OCI-LY3 (cell line): ENCODE measurements at regions not wholly inside any gene's neighbourhood (a gene's known extent, or its start where the extent isn't known, plus 50 kb on each side); places are given as distances from the start of the nearest gene placed in this dataset.

ENCODE experiments used
- H2AFZ ChIP-seq: fragments of 200-600, 300-600 bp; shearing (Covaris generic); 2 replicates; pipeline ENCODE4 v1.6.0; 2014; ENCODE audit warnings: antibody characterized with exemption, low read depth, low read length
- H3K27ac ChIP-seq: fragments of 200-600, 300-600 bp; sonication (generic); 2 replicates; pipeline ENCODE4 v1.5.1; 2014; ENCODE audit warnings: mild to moderate bottlenecking, low read length, moderate library complexity, mixed read lengths
- H3K27me3 ChIP-seq: fragments of 200-600, 300-600 bp; sonication (generic); 2 replicates; pipeline ENCODE4 v1.6.1; 2014; ENCODE audit warnings: low read depth, low read length, mixed read lengths
- H3K36me3 ChIP-seq: fragments of 200-600, 300-600 bp; sonication (generic); replicated peaks from 2 replicates; pipeline ENCODE3; 2014; ENCODE audit warnings: low read depth, low read length, mixed read lengths
- H3K4me1 ChIP-seq: fragments of 300-600, 200-600 bp; sonication (generic); 2 replicates; pipeline ENCODE4 v1.6.1; 2014; ENCODE audit warnings: low read length, mixed read lengths
- H3K4me2 ChIP-seq: fragments of 200-600, 300-600 bp; sonication (generic); 2 replicates; pipeline ENCODE4 v1.6.1; 2014; ENCODE audit warnings: low read length, mixed read lengths
- H3K4me3 ChIP-seq: fragments of 300-600, 200-600 bp; sonication (generic); 2 replicates; pipeline ENCODE4 v1.5.1; 2014; ENCODE audit warnings: antibody characterized with exemption, mild to moderate bottlenecking, low read length, moderate library complexity
- H3K79me2 ChIP-seq: fragments of 300-600, 200-600 bp; shearing (Covaris generic); 2 replicates; pipeline ENCODE4 v1.6.1; 2014; ENCODE audit warnings: mild to moderate bottlenecking, low read length, mixed read lengths
- H3K9ac ChIP-seq: fragments of 300-600, 200-600 bp; shearing (Covaris generic); 2 replicates; pipeline ENCODE4 v1.6.0; 2014; ENCODE audit warnings: mild to moderate bottlenecking, low read length, moderate library complexity
- H3K9me3 ChIP-seq: fragments of 200-600, 300-600 bp; shearing (Covaris generic); 2 replicates; pipeline ENCODE4 v1.6.1; 2014; ENCODE audit warnings: low read length, mixed read lengths; ENCODE audit not compliant: insufficient read depth
- H4K20me1 ChIP-seq: fragments of 200-600, 300-600 bp; sonication (generic); 2 replicates; pipeline ENCODE4 v1.6.1; 2016; ENCODE audit warnings: low read length, mixed read lengths; ENCODE audit not compliant: insufficient read depth
- CTCF ChIP-seq: fragments of 200-600, 300-600 bp; sonication (generic); IDR thresholded peaks from 2 replicates; pipeline ENCODE4 v1.5.1; 2014; ENCODE audit warnings: antibody characterized with exemption, low read length, low read depth
- EZH2phosphoT487 ChIP-seq: fragments of 200-600 bp; shearing (Covaris generic); IDR thresholded peaks from 2 replicates; pipeline ENCODE4 v1.6.1; 2018; ENCODE audit warnings: antibody characterized with exemption, mixed run types, low read depth

- Histone ChIP-seq H3K9ac (no peak overlapping the region), H3K9me3 (no peaks in the 10 kb centered on the region), H3K27me3 (no peaks in the 10 kb centered on the region), H3K27ac (no peak overlapping the region), H3K36me3 (no peaks in the 10 kb centered on the region), H3K4me1 (no peaks in the 10 kb centered on the region), H3K4me3 (no peak overlapping the region), H3K79me2 (no peaks in the 10 kb centered on the region), H4K20me1 (no peaks in the 10 kb centered on the region), H3K4me2 (no peak overlapping the region), H2AFZ (no peak overlapping the region)
- TF ChIP-seq EZH2phosphoT487 (no peak), CTCF (no peak)
Observed at GRCh38 chr3:103847081-103848062, 1412.6 kb downstream of the ZPLD1 start.

GRCh38 chr3:103851793-103852192 is 1417.0 kb downstream of the ZPLD1 start:
- Histone ChIP-seq H3K27me3 (no peaks in the 10 kb centered on the region), H3K4me3 (no peak overlapping the region), H3K36me3 (no peaks in the 10 kb centered on the region), H2AFZ (no peak overlapping the region), H3K27ac (no peak overlapping the region), H3K4me2 (no peak overlapping the region), H3K4me1 (no peaks in the 10 kb centered on the region), H3K9ac (no peak overlapping the region), H3K9me3 (no peaks in the 10 kb centered on the region), H4K20me1 (no peaks in the 10 kb centered on the region), H3K79me2 (no peaks in the 10 kb centered on the region)
- TF ChIP-seq CTCF (no peak), EZH2phosphoT487 (no peak)

- no peaks in the 10 kb centered on the region for H3K4me1 ChIP-seq
Observed at GRCh38 chr3:103862415-103862814, 1427.6 kb downstream of the ZPLD1 start.

More at GRCh38 chr3:103862415-103862814, 1427.6 kb downstream of the ZPLD1 start:
- no peaks in the 10 kb centered on the region for H3K27me3 ChIP-seq
- no peak for TF ChIP-seq CTCF
- no peak for TF ChIP-seq EZH2phosphoT487
- H3K36me3 ChIP-seq: no peaks in the 10 kb centered on the region
- no peak overlapping the region for H2AFZ ChIP-seq
- no peaks in the 10 kb centered on the region for H3K9me3 ChIP-seq
- no peaks in the 10 kb centered on the region for H3K79me2 ChIP-seq
- no peaks in the 10 kb centered on the region for H4K20me1 ChIP-seq
- no peak overlapping the region for H3K4me2 ChIP-seq
- no peak overlapping the region for H3K4me3 ChIP-seq
- no peak overlapping the region for H3K9ac ChIP-seq
- H3K27ac ChIP-seq: no peak overlapping the region
